Tibial artery (tissue), 4 donors: ENCODE measurements at regions not wholly inside any gene's neighbourhood (a gene's known extent, or its start where the extent isn't known, plus 50 kb on each side); places are given as distances from the start of the nearest gene placed in this dataset.

Experiments
- DNase-seq, 2 donors: peaks; one replicate each; pipeline ENCODE4 v3.0.0-alpha.2; 2019
- H3K27ac ChIP-seq, 2 donors: fragments of 200-600 bp; sonication (generic) in 1 of 2; 1 replicate in 1 of 2; 2 replicates in 1 of 2; pipeline ENCODE4 v1.5.1; 2018 to 2019; ENCODE audit warnings: mild to moderate bottlenecking in 1 of 2
- H3K27me3 ChIP-seq, 2 donors: fragments of 200-600 bp; sonication (generic) in 1 of 2; one replicate each; pipeline versions ENCODE4 v1.5.1 to v1.6.0; 2016 to 2019
- H3K36me3 ChIP-seq, 3 donors: fragments of 200-600 bp; sonication (generic) in 2 of 3; one replicate each; pipeline ENCODE4 v1.5.1; 2016 to 2019; ENCODE audit warnings: mild to moderate bottlenecking in 2 of 3
- H3K4me1 ChIP-seq, 4 donors: fragments of 200-600 bp; sonication (generic) in 2 of 4; 1 replicate in 3 of 4; 2 replicates in 1 of 4; pipeline ENCODE4 v1.5.1; 2016 to 2019
- H3K4me3 ChIP-seq, 2 donors: fragments of 200-600 bp; sonication (generic) in 1 of 2; 1 replicate in 1 of 2; 2 replicates in 1 of 2; pipeline ENCODE4 v1.5.1; 2018 to 2019; ENCODE audit warnings: mild to moderate bottlenecking in 2 of 2
- H3K9me3 ChIP-seq, 3 donors: fragments of 200-600 bp; sonication (generic) in 1 of 3; one replicate each; pipeline ENCODE4 v1.5.1; 2016 to 2019
- intact Hi-C: fragments of 100-400 bp; cut with DNase I; formaldehyde crosslinking; loops from one replicate; pipeline ENCODE4 v1.15.0; 2023; ENCODE audit warnings: low total_unique reads
- TF ChIP-seq, protein P1 (sequence below), 2 experiments: fragments of 200-600 bp in 1 of 2; fragments of 450-650 bp in 1 of 2; IDR thresholded peaks; one replicate each; pipeline ENCODE4 v1.5.1; 2017 to 2019; ENCODE audit warnings: antibody characterized with exemption in 2 of 2, mild to moderate bottlenecking in 1 of 2, moderate library complexity in 1 of 2

DNA sequence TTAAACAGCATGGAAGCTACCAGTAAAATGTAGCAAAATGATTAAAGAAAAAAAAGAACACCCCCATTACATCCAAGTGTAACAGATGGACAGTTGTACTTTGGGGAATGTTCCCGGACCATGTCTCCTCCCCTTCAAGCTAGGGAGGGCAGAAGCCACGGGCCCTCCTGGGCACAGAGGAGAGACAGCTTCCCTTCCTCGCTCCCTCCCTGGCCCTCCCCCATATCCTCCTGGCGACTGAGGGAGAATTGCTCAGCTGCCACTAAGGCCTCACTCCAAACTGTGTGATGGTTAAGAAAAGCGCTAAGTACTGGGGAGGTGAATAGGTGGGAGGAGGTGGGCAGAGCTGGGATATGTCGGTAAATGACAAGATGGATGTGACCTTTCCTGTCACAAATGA is 358.0 kb downstream of the HRH4 start:
- DNase-seq = no peak
- Histone ChIP-seq H3K36me3 (no peaks in the 10 kb centered on the region), H3K9me3 (no peaks in the 10 kb centered on the region), H3K4me1 (no peaks in the 10 kb centered on the region), H3K27ac (no peak overlapping the region), H3K27me3 (no peaks in the 10 kb centered on the region), H3K4me3 (no peak overlapping the region)
- intact Hi-C loops = no loop called here
- TF ChIP-seq, protein P1, sequence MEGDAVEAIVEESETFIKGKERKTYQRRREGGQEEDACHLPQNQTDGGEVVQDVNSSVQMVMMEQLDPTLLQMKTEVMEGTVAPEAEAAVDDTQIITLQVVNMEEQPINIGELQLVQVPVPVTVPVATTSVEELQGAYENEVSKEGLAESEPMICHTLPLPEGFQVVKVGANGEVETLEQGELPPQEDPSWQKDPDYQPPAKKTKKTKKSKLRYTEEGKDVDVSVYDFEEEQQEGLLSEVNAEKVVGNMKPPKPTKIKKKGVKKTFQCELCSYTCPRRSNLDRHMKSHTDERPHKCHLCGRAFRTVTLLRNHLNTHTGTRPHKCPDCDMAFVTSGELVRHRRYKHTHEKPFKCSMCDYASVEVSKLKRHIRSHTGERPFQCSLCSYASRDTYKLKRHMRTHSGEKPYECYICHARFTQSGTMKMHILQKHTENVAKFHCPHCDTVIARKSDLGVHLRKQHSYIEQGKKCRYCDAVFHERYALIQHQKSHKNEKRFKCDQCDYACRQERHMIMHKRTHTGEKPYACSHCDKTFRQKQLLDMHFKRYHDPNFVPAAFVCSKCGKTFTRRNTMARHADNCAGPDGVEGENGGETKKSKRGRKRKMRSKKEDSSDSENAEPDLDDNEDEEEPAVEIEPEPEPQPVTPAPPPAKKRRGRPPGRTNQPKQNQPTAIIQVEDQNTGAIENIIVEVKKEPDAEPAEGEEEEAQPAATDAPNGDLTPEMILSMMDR (IDR thresholded peaks at IDR 0.05) = no peak

DNA sequence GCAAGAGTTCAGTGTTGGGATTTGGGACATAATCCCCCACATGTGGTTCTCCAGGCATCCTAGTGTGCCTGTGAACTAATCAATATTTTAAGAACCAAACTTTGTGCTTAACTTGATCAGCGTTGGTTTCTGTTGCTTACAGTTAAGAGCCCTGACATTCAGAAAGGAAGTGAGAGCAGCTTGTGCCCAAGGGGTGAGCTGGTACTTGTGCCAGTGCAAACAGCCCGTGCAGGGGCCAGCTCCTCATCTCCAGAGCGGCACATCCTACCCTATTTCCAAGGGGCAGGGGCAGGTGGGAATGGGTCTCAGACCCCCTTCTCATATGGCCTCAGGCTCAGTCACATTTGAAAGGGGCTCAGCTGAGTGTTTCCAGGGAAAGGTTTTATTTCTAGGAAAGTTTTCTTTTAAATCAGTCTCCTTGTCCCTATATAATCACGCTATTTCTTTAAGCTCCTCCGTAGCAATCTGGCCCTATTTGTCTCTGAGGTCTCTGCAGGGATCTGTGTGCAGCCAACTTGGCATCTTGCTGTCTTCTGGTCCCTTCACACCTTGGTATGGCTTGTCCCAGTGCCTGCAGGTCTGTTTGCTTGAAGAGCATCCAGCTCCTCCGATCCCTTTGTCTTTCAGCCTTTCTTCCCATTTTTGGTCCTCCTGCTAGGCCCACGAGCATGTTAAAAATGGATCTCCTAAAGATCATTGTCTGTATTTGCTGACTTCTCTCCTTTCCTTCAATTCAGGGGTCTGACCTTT is 358.9 kb downstream of the HRH4 start:
- Histone ChIP-seq H3K4me3 (no peak overlapping the region), H3K4me1 (no peaks in the 10 kb centered on the region), H3K36me3 (no peaks in the 10 kb centered on the region), H3K27me3 (no peaks in the 10 kb centered on the region), H3K9me3 (no peaks in the 10 kb centered on the region), H3K27ac (no peak overlapping the region)
- TF ChIP-seq, protein P1 (IDR thresholded peaks at IDR 0.05) = no peak
- no peak for DNase-seq
- intact Hi-C loops = no loop called here

DNA sequence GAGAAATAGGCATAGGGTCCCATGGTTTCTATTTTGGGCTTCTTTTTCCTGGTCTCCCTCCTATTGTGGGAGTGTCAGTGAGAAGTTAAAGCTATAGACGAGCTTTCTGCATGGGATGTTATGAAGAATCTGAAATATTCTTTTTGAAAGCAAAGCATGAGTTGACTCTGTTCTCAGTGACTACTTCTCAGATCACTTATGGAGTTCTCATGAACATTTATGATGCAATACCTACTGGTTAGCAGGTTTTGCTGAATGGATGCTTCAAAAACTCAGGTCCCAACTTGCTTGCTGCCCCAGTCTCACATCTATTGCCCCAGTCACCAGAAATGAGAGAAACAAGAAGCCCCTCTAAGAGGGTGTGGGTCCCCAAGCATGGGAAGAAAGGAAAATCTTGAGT is 365.0 kb downstream of the HRH4 start:
- Histone ChIP-seq H3K36me3 (no peaks in the 10 kb centered on the region), H3K4me1 (no peaks in the 10 kb centered on the region), H3K27me3 (no peaks in the 10 kb centered on the region), H3K4me3 (no peak overlapping the region), H3K27ac (no peak overlapping the region), H3K9me3 (no peaks in the 10 kb centered on the region)
- DNase-seq = no peak
- TF ChIP-seq, protein P1 (IDR thresholded peaks at IDR 0.05) = no peak
- intact Hi-C loops = no loop called here

DNA sequence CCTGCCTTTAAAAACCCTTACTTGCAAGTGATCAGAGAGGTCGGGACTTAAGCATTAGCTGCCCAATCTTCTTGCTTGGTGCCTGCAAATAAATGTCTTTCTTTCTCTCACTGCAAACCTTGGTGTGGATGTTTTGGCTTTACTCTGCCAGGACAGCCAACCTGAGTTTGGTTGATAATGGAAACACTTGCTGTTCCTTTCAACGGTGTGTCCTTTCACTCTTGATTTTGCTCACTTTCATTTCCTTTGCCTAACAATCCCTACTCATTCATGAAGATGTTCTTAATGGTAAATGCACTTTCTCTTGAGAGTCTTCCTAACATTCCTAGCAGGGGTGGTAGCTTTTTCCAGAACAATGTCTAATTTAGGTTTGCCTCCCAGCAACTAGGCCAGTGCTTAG is 366.2 kb downstream of the HRH4 start:
- H3K4me1 ChIP-seq = no peaks in the 10 kb centered on the region
- H3K27ac ChIP-seq = no peak overlapping the region
- intact Hi-C loops = no loop called here
- DNase-seq = no peak
- no peak overlapping the region for H3K4me3 ChIP-seq
- no peaks in the 10 kb centered on the region for H3K27me3 ChIP-seq
- H3K36me3 ChIP-seq = no peaks in the 10 kb centered on the region
- H3K9me3 ChIP-seq = no peaks in the 10 kb centered on the region
- TF ChIP-seq, protein P1 (IDR thresholded peaks at IDR 0.05) = no peak

DNA sequence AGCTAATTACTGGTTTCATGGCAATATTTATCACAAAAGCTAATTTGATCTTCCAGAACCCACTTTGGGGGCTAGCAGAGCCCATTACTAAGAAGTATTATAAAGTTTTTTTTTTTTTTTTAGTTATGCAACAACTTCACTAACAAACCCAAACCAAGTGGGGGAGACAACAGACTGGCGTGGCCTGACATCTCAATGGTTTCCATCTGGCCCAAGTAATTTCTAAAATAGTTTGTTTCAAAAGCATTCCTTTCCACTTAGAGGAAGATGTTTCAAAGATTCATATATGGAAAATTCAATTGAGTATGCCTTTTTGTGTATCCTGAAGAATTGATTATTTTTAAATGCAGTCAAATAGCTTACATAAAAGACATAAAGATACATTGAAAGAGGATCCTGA is 367.1 kb downstream of the HRH4 start:
- no peaks in the 10 kb centered on the region for H3K27me3 ChIP-seq
- DNase-seq = no peak
- no peaks in the 10 kb centered on the region for H3K9me3 ChIP-seq
- intact Hi-C loops = no loop called here
- TF ChIP-seq, protein P1 (IDR thresholded peaks at IDR 0.05) = no peak
- no peak overlapping the region for H3K27ac ChIP-seq
- H3K4me3 ChIP-seq = no peak overlapping the region
- H3K36me3 ChIP-seq = no peaks in the 10 kb centered on the region
- no peaks in the 10 kb centered on the region for H3K4me1 ChIP-seq

DNA sequence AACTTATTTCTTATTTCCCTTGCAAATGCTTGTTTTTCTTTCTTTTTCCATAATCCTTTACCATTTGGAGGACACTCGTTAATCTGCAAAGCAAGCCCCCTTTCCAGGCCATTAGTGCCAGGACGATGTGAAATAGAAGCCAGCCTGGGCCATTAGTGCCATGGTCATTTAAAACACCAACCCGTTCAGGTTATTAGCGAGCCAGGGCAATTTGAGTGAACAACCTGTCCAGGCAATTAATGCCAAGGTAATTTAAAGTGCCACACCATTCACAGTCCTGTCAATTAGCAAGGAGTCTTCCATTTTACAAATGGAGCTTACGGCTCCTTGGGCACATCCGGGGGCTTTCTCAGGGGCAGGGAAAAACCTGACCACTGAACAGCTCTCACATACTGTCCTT is 370.6 kb downstream of the HRH4 start:
- Histone ChIP-seq H3K27ac (no peak overlapping the region), H3K36me3 (no peaks in the 10 kb centered on the region), H3K4me1 (no peaks in the 10 kb centered on the region), H3K9me3 (no peaks in the 10 kb centered on the region), H3K27me3 (no peaks in the 10 kb centered on the region), H3K4me3 (no peak overlapping the region)
- no peak for DNase-seq
- TF ChIP-seq, protein P1 (IDR thresholded peaks at IDR 0.05) = no peak
- intact Hi-C loops = no loop called here
